ENCODE measurements at regions not wholly inside any gene's neighbourhood (a gene's known extent, or its start where the extent isn't known, plus 50 kb on each side); places are given as distances from the start of the nearest gene placed in this dataset.
A peak's percentile ranks its signal among the peaks of the same experiment; 100 is the strongest.

- Mint-ChIP-seq H3K4me1 (peaks cover 36 to 53% of the 10 kb centered on the region in 2 donors), H3K27me3 (ENCODE audit: low read depth in 3 of 3) (peaks cover 0 to 17% (median 8%) of the 10 kb centered on the region in 3 donors), H3K9me3 (no peaks in the 10 kb centered on the region), H3K4me3 (peak overlapping the region in 2 of 5 donors; percentile 41 to 54), H3K36me3 (peaks cover 0 to 3% (median 2%) of the 10 kb centered on the region in 3 donors), H3K27ac (peak overlapping the region in 3 of 6 donors; percentile 12 to 65 (median 61))
- no peak for DNase-seq
These were observed 121.6 kb upstream of the SPACA1 start for GRCh38 chr6:87926072-87926471.

GRCh38 chr6:87925373-87926060, 122.1 kb upstream of the SPACA1 start:
- Mint-ChIP-seq H3K36me3 (peaks cover 0 to 8% (median 3%) of the 10 kb centered on the region in 3 donors), H3K27me3 (ENCODE audit: low read depth in 3 of 3) (peaks cover 4 to 18% (median 8%) of the 10 kb centered on the region in 3 donors), H3K4me1 (peaks cover 36 to 53% of the 10 kb centered on the region in 2 donors), H3K27ac (peak overlapping the region in 4 of 6 donors; percentile 12 to 65 (median 58)), H3K4me3 (peak overlapping the region; percentile 38 to 72 (median 54)), H3K9me3 (no peaks in the 10 kb centered on the region)
- peak; percentile 72 to 77 (median 75) for DNase-seq

- Mint-ChIP-seq H3K9me3 (no peaks in the 10 kb centered on the region), H3K4me1 (peaks cover 36 to 53% of the 10 kb centered on the region in 2 donors), H3K4me3 (no peak overlapping the region), H3K27me3 (ENCODE audit: low read depth in 3 of 3) (peaks cover 8 to 18% (median 15%) of the 10 kb centered on the region in 3 donors), H3K27ac (no peak overlapping the region), H3K36me3 (peaks cover 0 to 8% (median 0%) of the 10 kb centered on the region in 3 donors)
- no peak for DNase-seq
These were observed 124.1 kb upstream of the SPACA1 start for GRCh38 chr6:87923389-87924050.

- H3K4me1 Mint-ChIP-seq: peaks cover 36 to 53% of the 10 kb centered on the region in 2 donors
- H3K36me3 Mint-ChIP-seq: peaks cover 0 to 8% (median 0%) of the 10 kb centered on the region in 3 donors
- no peak overlapping the region for H3K4me3 Mint-ChIP-seq
- peak overlapping the region in 1 of 6 donors; percentile 17 for H3K27ac Mint-ChIP-seq
- peaks cover 8 to 18% (median 12%) of the 10 kb centered on the region in 3 donors for H3K27me3 Mint-ChIP-seq (ENCODE audit: low read depth in 3 of 3)
- peak in 2 of 3 donors; percentile 9 to 21 for DNase-seq
- no peaks in the 10 kb centered on the region for H3K9me3 Mint-ChIP-seq
These were observed 124.7 kb upstream of the SPACA1 start for GRCh38 chr6:87922947-87923330.

- peaks cover 36 to 52% of the 10 kb centered on the region in 2 donors for H3K4me1 Mint-ChIP-seq
- H3K27me3 Mint-ChIP-seq (ENCODE audit: low read depth in 3 of 3): peaks cover 8 to 18% (median 12%) of the 10 kb centered on the region in 3 donors
- no peak for DNase-seq
- no peak overlapping the region for H3K27ac Mint-ChIP-seq
- H3K4me3 Mint-ChIP-seq: no peak overlapping the region
- peaks cover 0 to 8% (median 3%) of the 10 kb centered on the region in 3 donors for H3K36me3 Mint-ChIP-seq
- no peaks in the 10 kb centered on the region for H3K9me3 Mint-ChIP-seq
These were observed 125.3 kb upstream of the SPACA1 start for GRCh38 chr6:87922196-87922946.

- no peak overlapping the region for H3K4me3 Mint-ChIP-seq
- no peak overlapping the region for H3K27ac Mint-ChIP-seq
- H3K4me1 Mint-ChIP-seq: peaks cover 32 to 38% of the 10 kb centered on the region in 2 donors
- H3K36me3 Mint-ChIP-seq: peaks cover 0 to 8% (median 4%) of the 10 kb centered on the region in 3 donors
- H3K27me3 Mint-ChIP-seq (ENCODE audit: low read depth in 3 of 3): peaks cover 8 to 18% (median 12%) of the 10 kb centered on the region in 3 donors
- no peak for DNase-seq
- no peaks in the 10 kb centered on the region for H3K9me3 Mint-ChIP-seq
These were observed 126.6 kb upstream of the SPACA1 start for GRCh38 chr6:87921034-87921433.

GRCh38 chr6:87920245-87920644, 127.4 kb upstream of the SPACA1 start:
- Mint-ChIP-seq H3K4me3 (no peak overlapping the region), H3K36me3 (peaks cover 0 to 8% (median 4%) of the 10 kb centered on the region in 3 donors), H3K9me3 (no peaks in the 10 kb centered on the region), H3K27ac (no peak overlapping the region), H3K27me3 (ENCODE audit: low read depth in 3 of 3) (peaks cover 8 to 18% (median 8%) of the 10 kb centered on the region in 3 donors), H3K4me1 (peaks cover 24 to 37% of the 10 kb centered on the region in 2 donors)
- DNase-seq: no peak

- no peak for DNase-seq
- Mint-ChIP-seq H3K27me3 (ENCODE audit: low read depth in 3 of 3) (peaks cover 5 to 21% (median 6%) of the 10 kb centered on the region in 3 donors), H3K36me3 (peaks cover 0 to 8% (median 4%) of the 10 kb centered on the region in 3 donors), H3K4me1 (peaks cover 16 to 29% of the 10 kb centered on the region in 2 donors), H3K4me3 (no peak overlapping the region), H3K27ac (no peak overlapping the region), H3K9me3 (no peaks in the 10 kb centered on the region)
These were observed 128.2 kb upstream of the SPACA1 start for GRCh38 chr6:87919416-87919815.

- no peak overlapping the region for H3K27ac Mint-ChIP-seq
- H3K4me3 Mint-ChIP-seq: no peak overlapping the region
- peaks cover 0 to 8% (median 4%) of the 10 kb centered on the region in 3 donors for H3K36me3 Mint-ChIP-seq
- H3K4me1 Mint-ChIP-seq: peaks cover 14 to 27% of the 10 kb centered on the region in 2 donors
- H3K9me3 Mint-ChIP-seq: no peaks in the 10 kb centered on the region
- peaks cover 4 to 22% (median 5%) of the 10 kb centered on the region in 3 donors for H3K27me3 Mint-ChIP-seq (ENCODE audit: low read depth in 3 of 3)
- no peak for DNase-seq
These were observed 128.6 kb upstream of the SPACA1 start for GRCh38 chr6:87919001-87919400.

GRCh38 chr6:87918461-87918941, 129.1 kb upstream of the SPACA1 start:
- no peak for DNase-seq
- H3K4me3 Mint-ChIP-seq: no peak overlapping the region
- no peaks in the 10 kb centered on the region for H3K9me3 Mint-ChIP-seq
- H3K27me3 Mint-ChIP-seq (ENCODE audit: low read depth in 3 of 3): peaks cover 4 to 23% (median 5%) of the 10 kb centered on the region in 3 donors
- H3K27ac Mint-ChIP-seq: no peak overlapping the region
- H3K4me1 Mint-ChIP-seq: peaks cover 14 to 25% of the 10 kb centered on the region in 2 donors
- H3K36me3 Mint-ChIP-seq: peaks cover 0 to 8% (median 4%) of the 10 kb centered on the region in 3 donors

GRCh38 chr6:87917886-87918285, 129.8 kb upstream of the SPACA1 start:
- Mint-ChIP-seq H3K4me3 (no peak overlapping the region), H3K9me3 (no peaks in the 10 kb centered on the region), H3K4me1 (peaks cover 9 to 18% of the 10 kb centered on the region in 2 donors), H3K27me3 (ENCODE audit: low read depth in 3 of 3) (peaks cover 4 to 23% (median 5%) of the 10 kb centered on the region in 3 donors), H3K36me3 (peaks cover 0 to 8% (median 4%) of the 10 kb centered on the region in 3 donors), H3K27ac (no peak overlapping the region)
- no peak for DNase-seq

- Mint-ChIP-seq H3K4me3 (no peak overlapping the region), H3K4me1 (peaks cover 0 to 7% of the 10 kb centered on the region in 2 donors), H3K27ac (no peak overlapping the region), H3K36me3 (peaks cover 0 to 8% (median 4%) of the 10 kb centered on the region in 3 donors), H3K9me3 (no peaks in the 10 kb centered on the region), H3K27me3 (ENCODE audit: low read depth in 3 of 3) (peaks cover 3 to 28% (median 5%) of the 10 kb centered on the region in 3 donors)
- no peak for DNase-seq
These were observed 131.2 kb upstream of the SPACA1 start for GRCh38 chr6:87916446-87916845.

- H3K4me1 Mint-ChIP-seq: peaks cover 0 to 9% of the 10 kb centered on the region in 2 donors
- H3K36me3 Mint-ChIP-seq: peaks cover 0 to 4% (median 0%) of the 10 kb centered on the region in 3 donors
- H3K27me3 Mint-ChIP-seq (ENCODE audit: low read depth in 3 of 3): peaks cover 6 to 34% (median 9%) of the 10 kb centered on the region in 3 donors
- no peak overlapping the region for H3K4me3 Mint-ChIP-seq
- H3K27ac Mint-ChIP-seq: no peak overlapping the region
- no peaks in the 10 kb centered on the region for H3K9me3 Mint-ChIP-seq
- no peak for DNase-seq
These were observed 132.8 kb upstream of the SPACA1 start for GRCh38 chr6:87914637-87915395.

Measured in immature natural killer cell (primary cell).